ENCODE measurements at regions not wholly inside any gene's neighbourhood (a gene's known extent, or its start where the extent isn't known, plus 50 kb on each side); places are given as distances from the start of the nearest gene placed in this dataset.

DNA sequence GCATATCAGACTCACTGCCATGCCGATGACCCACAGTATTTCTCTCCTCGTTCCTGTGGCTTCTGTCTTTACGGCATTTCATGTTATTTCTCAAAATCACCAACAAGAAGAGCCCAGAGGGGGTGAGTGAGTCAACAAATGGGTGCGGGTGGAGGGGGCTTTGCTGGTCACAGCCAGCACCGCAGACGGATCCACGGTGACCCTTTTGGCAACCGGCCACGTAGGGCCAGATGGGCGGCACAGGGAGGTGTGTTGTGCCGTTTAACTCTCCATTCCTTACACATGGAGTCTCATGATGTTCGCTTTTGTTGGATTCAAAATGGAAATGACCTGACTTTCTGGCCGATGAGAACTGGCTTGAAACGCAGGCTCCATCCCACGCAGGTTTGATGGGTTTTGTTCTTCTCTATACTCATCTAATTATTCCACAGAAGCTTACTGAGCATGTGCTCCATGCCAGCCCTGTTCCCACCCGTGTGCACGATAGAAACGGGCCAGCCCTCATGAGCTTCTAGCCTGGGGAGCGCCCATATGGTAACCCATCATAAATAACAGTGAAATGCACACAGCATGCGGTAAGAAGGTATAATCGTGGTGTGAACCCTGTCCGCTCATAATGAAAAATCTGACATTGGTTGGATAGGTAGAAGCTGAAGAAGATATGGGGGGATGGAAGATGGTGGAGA, 319.9 kb downstream of the BRD1 start:
- TF ChIP-seq ZC3H10 (CRISPR knock-in tag; IDR thresholded peaks at IDR 0.05) (no peak), ESRRG (CRISPR knock-in tag; IDR thresholded peaks at IDR 0.05) (no peak), ZNF565 (CRISPR knock-in tag; conservative IDR thresholded peaks at IDR 0.05; ENCODE audit: low read depth) (no peak), ZFP30 (CRISPR knock-in tag; IDR thresholded peaks at IDR 0.05) (no peak), ISL1 (CRISPR knock-in tag; IDR thresholded peaks at IDR 0.05) (no peak), PPARA (CRISPR knock-in tag; IDR thresholded peaks at IDR 0.05; ENCODE audit: borderline replicate concordance) (no peak), ZNF70 (CRISPR knock-in tag; IDR thresholded peaks at IDR 0.05) (no peak), ARNTL (CRISPR knock-in tag; IDR thresholded peaks at IDR 0.05; ENCODE audit: borderline replicate concordance, low read depth) (no peak), TSHZ2 (CRISPR knock-in tag; IDR thresholded peaks at IDR 0.05) (no peak), ZNF8 (CRISPR knock-in tag; IDR thresholded peaks at IDR 0.05) (no peak), CSDC2 (CRISPR knock-in tag; IDR thresholded peaks at IDR 0.05) (no peak), GLIS3 (CRISPR knock-in tag; IDR thresholded peaks at IDR 0.05) (no peak), CSRNP3 (CRISPR knock-in tag; IDR thresholded peaks at IDR 0.05) (no peak), SNAI2 (CRISPR knock-in tag; IDR thresholded peaks at IDR 0.05) (no peak)
- TF ChIP-seq, protein P1, sequence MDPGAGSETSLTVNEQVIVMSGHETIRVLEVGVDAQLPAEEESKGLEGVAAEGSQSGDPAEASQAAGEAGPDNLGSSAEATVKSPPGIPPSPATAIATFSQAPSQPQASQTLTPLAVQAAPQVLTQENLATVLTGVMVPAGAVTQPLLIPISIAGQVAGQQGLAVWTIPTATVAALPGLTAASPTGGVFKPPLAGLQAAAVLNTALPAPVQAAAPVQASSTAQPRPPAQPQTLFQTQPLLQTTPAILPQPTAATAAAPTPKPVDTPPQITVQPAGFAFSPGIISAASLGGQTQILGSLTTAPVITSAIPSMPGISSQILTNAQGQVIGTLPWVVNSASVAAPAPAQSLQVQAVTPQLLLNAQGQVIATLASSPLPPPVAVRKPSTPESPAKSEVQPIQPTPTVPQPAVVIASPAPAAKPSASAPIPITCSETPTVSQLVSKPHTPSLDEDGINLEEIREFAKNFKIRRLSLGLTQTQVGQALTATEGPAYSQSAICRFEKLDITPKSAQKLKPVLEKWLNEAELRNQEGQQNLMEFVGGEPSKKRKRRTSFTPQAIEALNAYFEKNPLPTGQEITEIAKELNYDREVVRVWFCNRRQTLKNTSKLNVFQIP (CRISPR knock-in tag; IDR thresholded peaks at IDR 0.05; ENCODE audit: borderline replicate concordance, low read depth), result no peak
- TF ChIP-seq, protein P2, sequence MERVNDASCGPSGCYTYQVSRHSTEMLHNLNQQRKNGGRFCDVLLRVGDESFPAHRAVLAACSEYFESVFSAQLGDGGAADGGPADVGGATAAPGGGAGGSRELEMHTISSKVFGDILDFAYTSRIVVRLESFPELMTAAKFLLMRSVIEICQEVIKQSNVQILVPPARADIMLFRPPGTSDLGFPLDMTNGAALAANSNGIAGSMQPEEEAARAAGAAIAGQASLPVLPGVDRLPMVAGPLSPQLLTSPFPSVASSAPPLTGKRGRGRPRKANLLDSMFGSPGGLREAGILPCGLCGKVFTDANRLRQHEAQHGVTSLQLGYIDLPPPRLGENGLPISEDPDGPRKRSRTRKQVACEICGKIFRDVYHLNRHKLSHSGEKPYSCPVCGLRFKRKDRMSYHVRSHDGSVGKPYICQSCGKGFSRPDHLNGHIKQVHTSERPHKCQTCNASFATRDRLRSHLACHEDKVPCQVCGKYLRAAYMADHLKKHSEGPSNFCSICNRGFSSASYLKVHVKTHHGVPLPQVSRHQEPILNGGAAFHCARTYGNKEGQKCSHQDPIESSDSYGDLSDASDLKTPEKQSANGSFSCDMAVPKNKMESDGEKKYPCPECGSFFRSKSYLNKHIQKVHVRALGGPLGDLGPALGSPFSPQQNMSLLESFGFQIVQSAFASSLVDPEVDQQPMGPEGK (CRISPR knock-in tag; IDR thresholded peaks at IDR 0.05; ENCODE audit: borderline replicate concordance), result no peak
- ATAC-seq, result no peak

DNA sequence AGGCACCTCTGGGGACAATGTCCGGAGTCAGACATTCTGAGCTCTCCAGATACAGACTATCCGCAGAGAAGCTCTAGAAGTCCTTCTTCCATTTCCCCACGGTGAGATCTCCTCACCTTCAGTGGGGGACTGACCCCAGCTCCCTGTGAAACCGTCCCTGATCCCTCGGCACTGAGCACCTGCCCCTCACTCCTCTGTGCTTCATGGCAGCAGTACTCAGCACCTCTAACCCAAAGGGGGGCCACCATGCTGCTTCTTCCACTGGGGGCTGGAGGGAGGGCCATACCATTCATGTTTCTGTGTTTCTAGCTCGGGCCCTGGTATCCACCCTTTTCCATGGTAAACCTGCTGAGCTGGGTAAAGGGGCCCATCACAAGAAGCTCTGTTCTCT, 321.7 kb downstream of the BRD1 start:
- no peak for ATAC-seq
- no peak for TF ChIP-seq PPARA (CRISPR knock-in tag; IDR thresholded peaks at IDR 0.05; ENCODE audit: borderline replicate concordance)
- no peak for TF ChIP-seq BACH2 (CRISPR knock-in tag; IDR thresholded peaks at IDR 0.05; ENCODE audit: borderline replicate concordance)
- TF ChIP-seq TOX (CRISPR knock-in tag; IDR thresholded peaks at IDR 0.05; ENCODE audit: borderline replicate concordance), result no peak
- TF ChIP-seq ISL1 (CRISPR knock-in tag; IDR thresholded peaks at IDR 0.05), result no peak
- TF ChIP-seq ZNF70 (CRISPR knock-in tag; IDR thresholded peaks at IDR 0.05), result no peak

DNA sequence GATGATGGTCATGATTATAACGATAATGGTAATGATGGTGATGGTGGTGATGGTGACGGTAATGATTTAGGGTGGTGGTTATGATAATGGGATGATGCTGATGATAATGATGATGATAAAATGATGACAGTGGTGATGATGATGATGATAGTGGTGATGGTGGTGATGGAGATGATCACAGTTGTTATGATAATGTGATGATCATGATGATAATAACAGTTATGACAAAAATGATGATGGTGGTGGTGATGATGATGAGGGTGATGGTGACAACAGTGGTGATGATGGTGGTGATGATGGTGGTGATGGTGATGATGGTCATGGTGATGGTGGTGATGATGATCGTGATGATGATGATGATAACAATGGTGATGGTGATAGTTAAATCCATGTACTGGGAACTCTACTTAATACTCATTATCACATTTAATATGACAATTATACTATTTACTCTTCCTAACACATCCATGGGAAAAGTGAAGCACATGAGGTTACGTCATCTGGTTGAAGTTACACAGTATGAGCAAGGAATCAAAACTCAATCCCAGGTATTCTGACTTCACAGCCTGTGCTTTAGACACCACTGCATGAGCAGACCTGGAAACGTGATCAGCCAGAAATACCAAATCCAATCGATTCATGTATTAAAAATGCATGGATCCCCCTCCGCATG, 322.2 kb downstream of the BRD1 start:
- ATAC-seq, result no peak
- TF ChIP-seq, protein P1 (CRISPR knock-in tag; IDR thresholded peaks at IDR 0.05; ENCODE audit: borderline replicate concordance, low read depth), result no peak
- TF ChIP-seq ZC3H10 (CRISPR knock-in tag; IDR thresholded peaks at IDR 0.05) (no peak), TSHZ2 (CRISPR knock-in tag; IDR thresholded peaks at IDR 0.05) (no peak), ISL1 (CRISPR knock-in tag; IDR thresholded peaks at IDR 0.05) (no peak), SNAI2 (CRISPR knock-in tag; IDR thresholded peaks at IDR 0.05) (no peak), GLIS3 (CRISPR knock-in tag; IDR thresholded peaks at IDR 0.05) (no peak), BACH2 (CRISPR knock-in tag; IDR thresholded peaks at IDR 0.05; ENCODE audit: borderline replicate concordance) (no peak), ZNF70 (CRISPR knock-in tag; IDR thresholded peaks at IDR 0.05) (no peak), PPARA (CRISPR knock-in tag; IDR thresholded peaks at IDR 0.05; ENCODE audit: borderline replicate concordance) (no peak), CSDC2 (CRISPR knock-in tag; IDR thresholded peaks at IDR 0.05) (no peak), ESRRG (CRISPR knock-in tag; IDR thresholded peaks at IDR 0.05) (no peak), OSR1 (CRISPR knock-in tag; IDR thresholded peaks at IDR 0.05) (no peak), ZNF8 (CRISPR knock-in tag; IDR thresholded peaks at IDR 0.05) (no peak)
- TF ChIP-seq, protein P2 (CRISPR knock-in tag; IDR thresholded peaks at IDR 0.05; ENCODE audit: borderline replicate concordance), result no peak

Measured in SK-N-SH treated with all-trans-retinoic acid at 6 μM for 48 hours (cell line).